ENCODE measurements at regions not wholly inside any gene's neighbourhood (a gene's known extent, or its start where the extent isn't known, plus 50 kb on each side); places are given as distances from the start of the nearest gene placed in this dataset.

DNA sequence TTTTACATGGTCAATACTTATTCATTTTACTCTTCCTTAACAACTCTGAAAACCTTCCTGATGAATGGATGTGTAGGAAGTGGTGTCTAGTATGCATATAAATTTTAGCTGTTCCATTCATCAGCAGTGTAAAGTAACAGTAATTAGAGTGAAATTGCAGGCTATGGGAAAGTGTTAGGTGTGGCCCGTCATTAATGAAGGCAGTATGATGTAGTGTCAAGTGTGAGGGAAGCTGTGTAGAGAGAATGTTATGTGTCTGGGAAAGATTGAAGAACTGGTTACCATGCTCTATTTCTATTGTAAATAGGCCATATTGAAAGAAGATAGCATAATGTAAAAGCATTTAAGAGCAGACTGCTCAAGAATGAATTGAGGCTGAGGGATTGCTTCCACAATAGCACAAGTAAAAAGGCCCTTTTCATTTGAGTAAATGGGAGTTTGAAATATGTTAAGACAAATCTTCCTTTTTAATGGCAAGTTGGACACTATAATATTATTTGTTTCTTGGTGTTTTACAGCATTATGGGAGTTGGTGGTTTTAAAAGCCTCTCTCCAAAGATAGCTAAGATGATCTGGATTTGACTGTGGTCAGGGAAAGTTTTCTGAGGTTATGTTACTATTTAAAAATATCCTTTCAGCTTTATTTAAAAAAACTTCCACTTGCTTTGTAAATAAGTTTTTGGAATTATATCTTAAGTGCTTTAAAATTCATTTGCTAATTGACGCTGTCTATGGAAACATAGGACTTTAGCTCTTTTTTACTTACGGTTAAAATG, 401.0 kb upstream of the ZEB2 start:
- Histone ChIP-seq H3K36me3 (no peaks in the 10 kb centered on the region), H3K4me3 (ENCODE audit: low read depth in 1 of 2, low read length in 1 of 2) (no peak overlapping the region), H3K9me3 (no peaks in the 10 kb centered on the region), H3K27me3 (no peaks in the 10 kb centered on the region), H3K4me1 (ENCODE audit: control insufficient read depth in 1 of 2, insufficient read depth in 1 of 2, low read depth in 1 of 2, low read length in 1 of 2) (no peaks in the 10 kb centered on the region), H3K27ac (no peak overlapping the region)
- TF ChIP-seq, protein P1, sequence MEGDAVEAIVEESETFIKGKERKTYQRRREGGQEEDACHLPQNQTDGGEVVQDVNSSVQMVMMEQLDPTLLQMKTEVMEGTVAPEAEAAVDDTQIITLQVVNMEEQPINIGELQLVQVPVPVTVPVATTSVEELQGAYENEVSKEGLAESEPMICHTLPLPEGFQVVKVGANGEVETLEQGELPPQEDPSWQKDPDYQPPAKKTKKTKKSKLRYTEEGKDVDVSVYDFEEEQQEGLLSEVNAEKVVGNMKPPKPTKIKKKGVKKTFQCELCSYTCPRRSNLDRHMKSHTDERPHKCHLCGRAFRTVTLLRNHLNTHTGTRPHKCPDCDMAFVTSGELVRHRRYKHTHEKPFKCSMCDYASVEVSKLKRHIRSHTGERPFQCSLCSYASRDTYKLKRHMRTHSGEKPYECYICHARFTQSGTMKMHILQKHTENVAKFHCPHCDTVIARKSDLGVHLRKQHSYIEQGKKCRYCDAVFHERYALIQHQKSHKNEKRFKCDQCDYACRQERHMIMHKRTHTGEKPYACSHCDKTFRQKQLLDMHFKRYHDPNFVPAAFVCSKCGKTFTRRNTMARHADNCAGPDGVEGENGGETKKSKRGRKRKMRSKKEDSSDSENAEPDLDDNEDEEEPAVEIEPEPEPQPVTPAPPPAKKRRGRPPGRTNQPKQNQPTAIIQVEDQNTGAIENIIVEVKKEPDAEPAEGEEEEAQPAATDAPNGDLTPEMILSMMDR (IDR thresholded peaks at IDR 0.05): no peak

- no peaks in the 10 kb centered on the region for H3K36me3 ChIP-seq
- TF ChIP-seq, protein P1 (IDR thresholded peaks at IDR 0.05): no peak
- H3K27me3 ChIP-seq: no peaks in the 10 kb centered on the region
- H3K9me3 ChIP-seq: no peaks in the 10 kb centered on the region
- no peaks in the 10 kb centered on the region for H3K4me1 ChIP-seq (ENCODE audit: control insufficient read depth in 1 of 2, insufficient read depth in 1 of 2, low read depth in 1 of 2, low read length in 1 of 2)
- H3K27ac ChIP-seq: no peak overlapping the region
- no peak overlapping the region for H3K4me3 ChIP-seq (ENCODE audit: low read depth in 1 of 2, low read length in 1 of 2)
These were observed 394.9 kb upstream of the ZEB2 start for GRCh38 chr2:144914622-144915318.

DNA sequence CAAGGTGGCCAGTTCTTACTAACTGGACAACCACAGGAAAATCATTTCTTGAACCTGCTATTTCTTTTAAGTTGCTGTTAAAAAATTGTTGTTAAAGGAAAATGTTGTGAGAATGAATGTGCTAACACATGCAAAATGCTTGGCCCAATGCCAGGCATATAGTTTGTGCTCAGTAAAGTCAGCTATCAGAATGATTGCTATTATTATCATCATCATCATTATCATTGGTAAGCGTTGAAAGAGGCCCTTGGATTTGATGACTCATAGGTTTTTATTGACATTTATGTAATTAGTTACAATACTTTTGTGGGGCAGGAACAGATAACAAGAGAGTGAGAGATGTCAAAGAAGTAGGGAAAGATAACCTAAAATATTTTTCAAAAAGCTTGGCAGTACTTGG, 394.2 kb upstream of the ZEB2 start:
- Histone ChIP-seq H3K4me3 (ENCODE audit: low read depth in 1 of 2, low read length in 1 of 2) (no peak overlapping the region), H3K9me3 (no peaks in the 10 kb centered on the region), H3K27me3 (no peaks in the 10 kb centered on the region), H3K4me1 (ENCODE audit: control insufficient read depth in 1 of 2, insufficient read depth in 1 of 2, low read depth in 1 of 2, low read length in 1 of 2) (no peaks in the 10 kb centered on the region), H3K36me3 (no peaks in the 10 kb centered on the region), H3K27ac (no peak overlapping the region)
- TF ChIP-seq, protein P1 (IDR thresholded peaks at IDR 0.05): no peak

DNA sequence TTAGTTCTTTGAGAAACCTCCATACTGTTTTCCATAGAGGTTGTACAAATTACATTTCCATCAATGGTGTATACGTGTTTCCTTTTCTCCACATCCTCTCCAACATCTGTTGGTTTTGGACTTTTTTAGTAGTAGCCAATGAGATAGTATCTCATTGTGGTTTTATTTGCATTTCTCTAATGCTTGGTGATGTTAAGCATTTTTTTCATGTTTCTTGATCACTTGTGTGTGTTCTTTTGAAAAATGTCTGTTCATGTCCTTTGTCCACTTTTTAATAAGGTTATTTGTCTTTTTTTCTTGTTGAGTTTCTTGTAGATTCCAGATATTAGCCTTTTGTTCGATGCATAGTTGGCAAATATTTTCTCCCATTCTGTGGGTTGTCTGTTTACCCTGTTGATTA, 392.3 kb upstream of the ZEB2 start:
- H3K9me3 ChIP-seq: no peaks in the 10 kb centered on the region
- no peak overlapping the region for H3K27ac ChIP-seq
- H3K27me3 ChIP-seq: no peaks in the 10 kb centered on the region
- no peak overlapping the region for H3K4me3 ChIP-seq (ENCODE audit: low read depth in 1 of 2, low read length in 1 of 2)
- TF ChIP-seq, protein P1 (IDR thresholded peaks at IDR 0.05): no peak
- H3K36me3 ChIP-seq: no peaks in the 10 kb centered on the region
- H3K4me1 ChIP-seq (ENCODE audit: control insufficient read depth in 1 of 2, insufficient read depth in 1 of 2, low read depth in 1 of 2, low read length in 1 of 2): no peaks in the 10 kb centered on the region

DNA sequence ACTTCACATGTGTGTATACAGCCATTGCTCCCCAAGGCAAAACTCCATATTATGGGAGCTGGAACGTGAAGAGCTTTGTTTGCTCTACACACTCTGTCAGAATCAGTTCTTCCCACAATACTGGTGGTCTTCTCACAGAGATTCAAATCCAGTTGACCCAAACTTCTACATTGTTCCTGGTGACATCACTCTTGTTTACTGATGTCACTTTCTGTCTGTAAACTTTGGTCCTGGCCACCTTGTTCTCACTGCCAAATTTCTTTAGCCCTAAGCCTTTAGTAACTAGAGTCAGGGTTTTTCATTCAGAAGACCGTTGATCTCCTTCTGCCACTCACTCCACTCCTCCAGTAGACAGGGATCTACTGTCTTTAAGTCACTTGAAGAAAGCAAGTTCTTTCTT, 386.0 kb upstream of the ZEB2 start:
- TF ChIP-seq, protein P1 (IDR thresholded peaks at IDR 0.05): no peak
- Histone ChIP-seq H3K36me3 (no peaks in the 10 kb centered on the region), H3K9me3 (no peaks in the 10 kb centered on the region), H3K4me3 (ENCODE audit: low read depth in 1 of 2, low read length in 1 of 2) (no peak overlapping the region), H3K27ac (no peak overlapping the region), H3K4me1 (ENCODE audit: control insufficient read depth in 1 of 2, insufficient read depth in 1 of 2, low read depth in 1 of 2, low read length in 1 of 2) (no peaks in the 10 kb centered on the region), H3K27me3 (no peaks in the 10 kb centered on the region)

Data from neutrophil (primary cell).